Spleen (tissue), 11 donors: ENCODE measurements at regions not wholly inside any gene's neighbourhood (a gene's known extent, or its start where the extent isn't known, plus 50 kb on each side); places are given as distances from the start of the nearest gene placed in this dataset.

ENCODE experiments used
- DNase-seq: peaks from one replicate; pipeline ENCODE4 v3.0.0-alpha.2; 2020
- H3K27ac ChIP-seq, 8 donors: fragments of 200-600 bp; sonication (generic) in 7 of 8; 1 replicate in 4 of 8; 2 replicates in 4 of 8; pipeline versions ENCODE4 v1.5.0 to v1.8.0; 2016 to 2021; ENCODE audit warnings: inconsistent platforms in 4 of 8, mild to moderate bottlenecking in 4 of 8, moderate library complexity in 1 of 8
- H3K27me3 ChIP-seq, 7 donors: fragments of 200-600 bp; sonication (generic) in 6 of 7; replicated peaks in 1 of 7; 1 replicate in 4 of 7; 2 replicates in 3 of 7; pipeline versions ENCODE4 v1.5.0 to v1.8.0; 2016 to 2021; ENCODE audit warnings: inconsistent platforms in 3 of 7, mild to moderate bottlenecking in 1 of 7
- H3K36me3 ChIP-seq, 6 donors: fragments of 200-600 bp; sonication (generic) in 5 of 6; 1 replicate in 4 of 6; 2 replicates in 2 of 6; pipeline versions ENCODE4 v1.5.0 to v1.8.0; 2016 to 2021; ENCODE audit warnings: inconsistent platforms in 2 of 6
- H3K4me1 ChIP-seq, 6 donors: fragments of 200-600 bp; sonication (generic) in 5 of 6; 1 replicate in 3 of 6; 2 replicates in 3 of 6; pipeline versions ENCODE4 v1.5.0 to v1.8.0; 2016 to 2021; ENCODE audit warnings: inconsistent platforms in 3 of 6
- H3K4me3 ChIP-seq, 8 donors: fragments of 200-600 bp; sonication (generic) in 7 of 8; 1 replicate in 4 of 8; 2 replicates in 4 of 8; pipeline versions ENCODE4 v1.5.0 to v1.8.0; 2016 to 2021; ENCODE audit warnings: inconsistent platforms in 4 of 8, mild to moderate bottlenecking in 4 of 8, moderate library complexity in 2 of 8
- H3K9me3 ChIP-seq, 8 donors: fragments of 200-600 bp; sonication (generic) in 7 of 8; 1 replicate in 4 of 8; 2 replicates in 4 of 8; pipeline versions ENCODE4 v1.5.0 to v1.8.0; 2016 to 2021; ENCODE audit warnings: inconsistent platforms in 4 of 8
- CTCF ChIP-seq, 11 experiments: fragments of 200-600 bp in 7 of 11; fragments of 450-650 bp in 4 of 11; sonication (generic) in 4 of 11; IDR thresholded peaks in 8 of 11; conservative IDR thresholded peaks in 3 of 11; 1 replicate in 7 of 11; 2 replicates in 4 of 11; pipeline versions ENCODE4 v1.4.0 to v1.8.0; 2016 to 2021; ENCODE audit warnings: antibody characterized with exemption in 11 of 11, inconsistent platforms in 4 of 11, mild to moderate bottlenecking in 1 of 11
- POLR2A ChIP-seq, 3 donors: fragments of 450-650 bp; IDR thresholded peaks; one replicate each; pipeline ENCODE4 v1.5.1; 2017; ENCODE audit warnings: antibody characterized with exemption in 3 of 3, mild to moderate bottlenecking in 1 of 3
- POLR2AphosphoS5 ChIP-seq, 3 donors: sonication (generic); formaldehyde crosslinking; IDR thresholded peaks; one replicate each; pipeline ENCODE4 v1.5.1; 2017; ENCODE audit warnings: antibody characterized with exemption in 3 of 3
- WGBS, 5 donors: extraction: QIAGEN DNeasy Blood & Tissue Kit in 3 of 5; methylation state at CpG; one replicate each; pipeline versions ENCODE4 v1.1.5 to v1.1.7; 2013 to 2018; 5-methylcytosine and 5-hydroxymethylcytosine counted together
- intact Hi-C: fragments of 100-400 bp; cut with DNase I; formaldehyde crosslinking; loops from one replicate; pipeline ENCODE4 v1.15.0; 2023; ENCODE audit warnings: low total_unique reads
- donor health status: healthy with polysubstance abuse.
- donor health status: DM: no; HTN: no; CAD: no; lungs with moderate emphysema.
- donor health status: DM: no; HTN: no; CAD: no.
- donor health status: Bipolar disorder and iron deficiency.
- donor health status: healthy.
- donor health status: DM: no; HTN: no; CAD: no.
- donor health status: DM: yes; HTN: yes; CAD: no.

DNA sequence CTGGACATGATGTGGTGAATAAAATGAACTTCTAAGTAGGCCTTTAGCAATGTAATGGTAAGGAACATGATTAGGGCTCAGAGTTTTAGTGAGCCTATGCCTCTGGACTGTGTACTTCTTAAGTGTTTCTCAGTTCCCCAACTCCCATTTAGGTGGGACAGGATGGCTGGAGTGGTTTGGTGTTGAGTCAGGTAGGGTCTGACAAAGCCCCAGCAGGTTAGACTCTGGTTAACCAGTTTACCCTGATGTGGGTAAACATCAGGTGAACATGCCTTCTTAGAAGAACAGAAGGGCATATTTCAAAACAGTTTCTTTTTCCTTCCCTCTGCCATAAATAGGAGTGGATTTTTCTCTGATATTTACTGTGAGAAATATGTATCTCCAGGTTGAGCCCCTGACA, 1548.7 kb downstream of the GRIK2 start:
- no peaks in the 10 kb centered on the region for H3K27me3 ChIP-seq
- DNase-seq, result no peak
- TF ChIP-seq POLR2A (IDR thresholded peaks at IDR 0.05) (no peak), CTCF (IDR thresholded peaks at IDR 0.05 in 8 of 11, conservative IDR thresholded peaks at IDR 0.05 in 3 of 11) (no peak), POLR2AphosphoS5 (IDR thresholded peaks at IDR 0.05) (no peak)
- no peaks in the 10 kb centered on the region for H3K4me1 ChIP-seq
- H3K4me3 ChIP-seq, result no peak overlapping the region
- intact Hi-C loops, result no loop called here
- H3K27ac ChIP-seq, result no peak overlapping the region
- no peaks in the 10 kb centered on the region for H3K9me3 ChIP-seq
- no peaks in the 10 kb centered on the region for H3K36me3 ChIP-seq

GRCh38 chr6:102936959-102937358, 1543.5 kb downstream of the GRIK2 start:
- no peaks in the 10 kb centered on the region for H3K36me3 ChIP-seq
- no peak for TF ChIP-seq CTCF (IDR thresholded peaks at IDR 0.05 in 8 of 11, conservative IDR thresholded peaks at IDR 0.05 in 3 of 11)
- TF ChIP-seq POLR2A (IDR thresholded peaks at IDR 0.05), result no peak
- TF ChIP-seq POLR2AphosphoS5 (IDR thresholded peaks at IDR 0.05), result no peak
- whole genome bisulfite sequencing, 5 donors, result 53 to 69% (median 61%) methylated on average over 3 of the region's 3 CpGs
- H3K9me3 ChIP-seq, result no peaks in the 10 kb centered on the region
- no peak for DNase-seq
- no peak overlapping the region for H3K4me3 ChIP-seq
- intact Hi-C loops, result no loop called here
- no peaks in the 10 kb centered on the region for H3K4me1 ChIP-seq
- no peak overlapping the region for H3K27ac ChIP-seq
- H3K27me3 ChIP-seq, result no peaks in the 10 kb centered on the region

- Histone ChIP-seq H3K27me3 (no peaks in the 10 kb centered on the region), H3K27ac (no peak overlapping the region), H3K4me1 (no peaks in the 10 kb centered on the region), H3K36me3 (no peaks in the 10 kb centered on the region), H3K9me3 (no peaks in the 10 kb centered on the region), H3K4me3 (no peak overlapping the region)
- DNase-seq, result peak; percentile 42
- TF ChIP-seq CTCF (IDR thresholded peaks at IDR 0.05 in 8 of 11, conservative IDR thresholded peaks at IDR 0.05 in 3 of 11), result no peak
- TF ChIP-seq POLR2A (IDR thresholded peaks at IDR 0.05), result no peak
- no peak for TF ChIP-seq POLR2AphosphoS5 (IDR thresholded peaks at IDR 0.05)
- intact Hi-C loops, result no loop called here
- WGBS, 5 donors, result 79 to 92% (median 83%) methylated on average over 3 of the region's 3 CpGs; no CpG with 5 or more reads in 1 of the 5 donors
Observed at GRCh38 chr6:102928109-102928508, 1534.6 kb downstream of the GRIK2 start.

DNA sequence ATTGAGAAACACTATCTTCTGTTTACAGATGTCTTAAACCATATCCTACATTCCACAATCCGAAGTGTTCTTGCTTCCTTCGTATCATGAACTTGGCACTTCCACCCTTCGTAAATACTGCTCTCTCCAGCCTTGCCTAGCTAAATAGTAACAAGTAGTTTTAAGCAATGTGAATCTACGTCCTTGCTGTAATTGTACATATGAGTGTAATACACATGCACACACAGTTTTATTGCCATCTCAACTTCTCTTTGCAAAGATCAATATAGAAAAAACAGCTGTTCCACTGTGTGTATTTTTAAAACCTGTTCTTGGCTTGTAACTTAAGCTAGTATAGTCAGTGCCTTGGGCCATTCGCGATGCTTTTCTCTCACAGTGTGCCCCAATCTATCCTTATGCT, 1524.7 kb downstream of the GRIK2 start:
- Histone ChIP-seq H3K27ac (no peak overlapping the region), H3K4me3 (no peak overlapping the region), H3K36me3 (no peaks in the 10 kb centered on the region), H3K27me3 (no peaks in the 10 kb centered on the region), H3K9me3 (peaks cover 0 to 14% (median 0%) of the 10 kb centered on the region in 8 donors), H3K4me1 (no peaks in the 10 kb centered on the region)
- no peak for DNase-seq
- no peak for TF ChIP-seq CTCF (IDR thresholded peaks at IDR 0.05 in 8 of 11, conservative IDR thresholded peaks at IDR 0.05 in 3 of 11)
- TF ChIP-seq POLR2A (IDR thresholded peaks at IDR 0.05), result no peak
- intact Hi-C loops, result no loop called here
- WGBS, 5 donors, result 75 to 81% (median 77%) methylated on average over 6 of the region's 6 CpGs
